ENCODE measurements at regions not wholly inside any gene's neighbourhood (a gene's known extent, or its start where the extent isn't known, plus 50 kb on each side); places are given as distances from the start of the nearest gene placed in this dataset.

DNA sequence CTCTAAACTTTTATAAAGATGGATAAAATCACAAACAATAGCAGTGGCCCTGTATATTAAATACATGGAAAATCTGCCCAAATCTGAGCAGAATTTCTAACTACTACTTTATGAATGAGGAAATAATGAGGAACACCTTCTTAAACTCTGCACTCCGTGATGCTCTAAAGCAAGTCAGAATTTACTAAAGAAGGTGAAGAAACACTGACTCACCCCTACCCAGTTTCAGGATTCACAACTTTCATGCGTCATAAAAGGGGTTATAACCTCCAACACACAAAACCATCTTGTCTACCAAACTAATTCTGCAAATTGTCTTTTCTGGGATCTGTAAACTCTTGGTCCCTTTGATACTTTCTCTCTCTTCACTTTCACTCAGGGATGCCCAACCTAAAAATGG lies 561.1 kb upstream of the ACO1 start:
- H3K4me1 ChIP-seq (ENCODE audit: control insufficient read depth, insufficient read depth, low read length), result no peaks in the 10 kb centered on the region
- DNase-seq (ENCODE audit: low read depth, low spot score) (no peak), ATAC-seq (no peak)
- H3K36me3 ChIP-seq (ENCODE audit: control insufficient read depth, insufficient read depth, low read length), result no peaks in the 10 kb centered on the region
- no peak overlapping the region for H3K27ac ChIP-seq (ENCODE audit: low read length)
- POLR2A ChIA-PET, result no interaction called here
- CTCF ChIA-PET, result no interaction called here
- no peak for TF ChIP-seq TCF7L2 (IDR thresholded peaks at IDR 0.05; ENCODE audit: low read depth, low read length)
- TF ChIP-seq SIN3A (IDR thresholded peaks at IDR 0.05; ENCODE audit: borderline replicate concordance, insufficient read depth, low read depth, low read length), result no peak
- no peak for TF ChIP-seq POLR2AphosphoS5 (IDR thresholded peaks at IDR 0.05; ENCODE audit: low read depth, low read length)
- no TSS peak for BruUV-seq (replicated peaks)
- intact Hi-C loops (cut with micrococcal nuclease; ENCODE audit: unreplicated experiment) (no loop called here), in situ Hi-C loops (cut with HindIII; ENCODE audit: low pct_unique_long_range_greater_than_20kb, low sequenced_read_pairs) (no loop called here)
- H3K27me3 ChIP-seq (ENCODE audit: control insufficient read depth, insufficient read depth, low read length), result no peaks in the 10 kb centered on the region
- H3K9me3 ChIP-seq (ENCODE audit: control insufficient read depth, insufficient read depth, low read depth, low read length), result no peaks in the 10 kb centered on the region
- no peak overlapping the region for H3K4me3 ChIP-seq (ENCODE audit: low read depth in 2 of 2, low read length in 2 of 2)

DNA sequence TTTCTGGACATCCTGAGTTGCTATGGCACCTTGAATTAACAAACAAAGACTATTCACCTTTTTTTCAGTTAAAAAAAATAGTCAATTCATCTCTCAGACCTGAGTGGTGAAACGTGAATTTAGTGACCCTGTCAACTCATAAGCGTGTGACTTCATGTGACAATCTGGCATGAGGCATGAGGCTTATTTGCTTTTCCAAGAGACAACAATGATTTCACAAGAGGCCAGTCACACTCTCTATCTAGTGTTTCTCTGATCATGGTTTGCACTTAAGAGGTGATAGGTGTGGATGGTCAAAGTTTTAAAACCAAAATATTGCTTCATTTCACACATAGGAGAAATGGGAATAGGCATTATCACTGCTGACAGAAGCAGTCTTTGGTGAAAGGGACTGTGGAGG lies 559.6 kb upstream of the ACO1 start:
- H3K4me1 ChIP-seq (ENCODE audit: control insufficient read depth, insufficient read depth, low read length), result no peaks in the 10 kb centered on the region
- no peak overlapping the region for H3K4me3 ChIP-seq (ENCODE audit: low read depth in 2 of 2, low read length in 2 of 2)
- TF ChIP-seq SIN3A (IDR thresholded peaks at IDR 0.05; ENCODE audit: borderline replicate concordance, insufficient read depth, low read depth, low read length) (no peak), TCF7L2 (IDR thresholded peaks at IDR 0.05; ENCODE audit: low read depth, low read length) (no peak)
- TF ChIP-seq, protein P1, sequence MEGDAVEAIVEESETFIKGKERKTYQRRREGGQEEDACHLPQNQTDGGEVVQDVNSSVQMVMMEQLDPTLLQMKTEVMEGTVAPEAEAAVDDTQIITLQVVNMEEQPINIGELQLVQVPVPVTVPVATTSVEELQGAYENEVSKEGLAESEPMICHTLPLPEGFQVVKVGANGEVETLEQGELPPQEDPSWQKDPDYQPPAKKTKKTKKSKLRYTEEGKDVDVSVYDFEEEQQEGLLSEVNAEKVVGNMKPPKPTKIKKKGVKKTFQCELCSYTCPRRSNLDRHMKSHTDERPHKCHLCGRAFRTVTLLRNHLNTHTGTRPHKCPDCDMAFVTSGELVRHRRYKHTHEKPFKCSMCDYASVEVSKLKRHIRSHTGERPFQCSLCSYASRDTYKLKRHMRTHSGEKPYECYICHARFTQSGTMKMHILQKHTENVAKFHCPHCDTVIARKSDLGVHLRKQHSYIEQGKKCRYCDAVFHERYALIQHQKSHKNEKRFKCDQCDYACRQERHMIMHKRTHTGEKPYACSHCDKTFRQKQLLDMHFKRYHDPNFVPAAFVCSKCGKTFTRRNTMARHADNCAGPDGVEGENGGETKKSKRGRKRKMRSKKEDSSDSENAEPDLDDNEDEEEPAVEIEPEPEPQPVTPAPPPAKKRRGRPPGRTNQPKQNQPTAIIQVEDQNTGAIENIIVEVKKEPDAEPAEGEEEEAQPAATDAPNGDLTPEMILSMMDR (IDR thresholded peaks at IDR 0.05), result no peak
- TF ChIP-seq, protein P2, sequence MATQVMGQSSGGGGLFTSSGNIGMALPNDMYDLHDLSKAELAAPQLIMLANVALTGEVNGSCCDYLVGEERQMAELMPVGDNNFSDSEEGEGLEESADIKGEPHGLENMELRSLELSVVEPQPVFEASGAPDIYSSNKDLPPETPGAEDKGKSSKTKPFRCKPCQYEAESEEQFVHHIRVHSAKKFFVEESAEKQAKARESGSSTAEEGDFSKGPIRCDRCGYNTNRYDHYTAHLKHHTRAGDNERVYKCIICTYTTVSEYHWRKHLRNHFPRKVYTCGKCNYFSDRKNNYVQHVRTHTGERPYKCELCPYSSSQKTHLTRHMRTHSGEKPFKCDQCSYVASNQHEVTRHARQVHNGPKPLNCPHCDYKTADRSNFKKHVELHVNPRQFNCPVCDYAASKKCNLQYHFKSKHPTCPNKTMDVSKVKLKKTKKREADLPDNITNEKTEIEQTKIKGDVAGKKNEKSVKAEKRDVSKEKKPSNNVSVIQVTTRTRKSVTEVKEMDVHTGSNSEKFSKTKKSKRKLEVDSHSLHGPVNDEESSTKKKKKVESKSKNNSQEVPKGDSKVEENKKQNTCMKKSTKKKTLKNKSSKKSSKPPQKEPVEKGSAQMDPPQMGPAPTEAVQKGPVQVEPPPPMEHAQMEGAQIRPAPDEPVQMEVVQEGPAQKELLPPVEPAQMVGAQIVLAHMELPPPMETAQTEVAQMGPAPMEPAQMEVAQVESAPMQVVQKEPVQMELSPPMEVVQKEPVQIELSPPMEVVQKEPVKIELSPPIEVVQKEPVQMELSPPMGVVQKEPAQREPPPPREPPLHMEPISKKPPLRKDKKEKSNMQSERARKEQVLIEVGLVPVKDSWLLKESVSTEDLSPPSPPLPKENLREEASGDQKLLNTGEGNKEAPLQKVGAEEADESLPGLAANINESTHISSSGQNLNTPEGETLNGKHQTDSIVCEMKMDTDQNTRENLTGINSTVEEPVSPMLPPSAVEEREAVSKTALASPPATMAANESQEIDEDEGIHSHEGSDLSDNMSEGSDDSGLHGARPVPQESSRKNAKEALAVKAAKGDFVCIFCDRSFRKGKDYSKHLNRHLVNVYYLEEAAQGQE (IDR thresholded peaks at IDR 0.05; ENCODE audit: insufficient read depth in 1 of 2, low read depth in 2 of 2, low read length in 1 of 2), result no peak
- ChIA-PET POLR2A (no interaction called here), CTCF (no interaction called here)
- BruUV-seq (replicated peaks), result no TSS peak
- in situ Hi-C loops (cut with HindIII; ENCODE audit: low pct_unique_long_range_greater_than_20kb, low sequenced_read_pairs), result no loop called here
- ATAC-seq, result no peak
- H3K9me3 ChIP-seq (ENCODE audit: control insufficient read depth, insufficient read depth, low read depth, low read length), result no peaks in the 10 kb centered on the region
- H3K27ac ChIP-seq (ENCODE audit: low read length), result no peak overlapping the region
- intact Hi-C loops (cut with micrococcal nuclease; ENCODE audit: unreplicated experiment), result no loop called here
- no peak for DNase-seq (ENCODE audit: low read depth, low spot score)
- no peaks in the 10 kb centered on the region for H3K27me3 ChIP-seq (ENCODE audit: control insufficient read depth, insufficient read depth, low read length)
- no peaks in the 10 kb centered on the region for H3K36me3 ChIP-seq (ENCODE audit: control insufficient read depth, insufficient read depth, low read length)

DNA sequence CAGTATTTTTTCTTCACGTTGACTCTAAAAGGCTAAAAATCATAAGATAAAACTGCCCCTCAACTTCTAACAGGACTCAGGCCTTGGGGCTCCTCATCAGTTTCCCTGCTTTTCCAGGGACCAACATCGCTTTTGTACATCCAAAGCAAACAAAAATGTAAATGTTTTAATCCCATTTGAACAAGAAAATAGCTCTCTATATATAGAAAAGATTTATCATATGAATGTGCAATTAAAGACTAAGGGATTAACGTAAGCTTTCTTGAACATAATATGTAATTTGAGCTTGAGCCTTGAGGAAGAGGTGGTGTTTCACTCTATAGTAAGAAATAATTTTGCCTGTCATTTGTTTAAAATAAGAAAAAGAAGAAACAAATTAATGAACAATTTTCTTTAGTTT lies 547.2 kb upstream of the ACO1 start:
- BruUV-seq (replicated peaks), result no TSS peak
- ATAC-seq (no peak), DNase-seq (ENCODE audit: low read depth, low spot score) (no peak)
- H3K27me3 ChIP-seq (ENCODE audit: control insufficient read depth, insufficient read depth, low read length), result no peaks in the 10 kb centered on the region
- no peaks in the 10 kb centered on the region for H3K36me3 ChIP-seq (ENCODE audit: control insufficient read depth, insufficient read depth, low read length)
- in situ Hi-C loops (cut with HindIII; ENCODE audit: low pct_unique_long_range_greater_than_20kb, low sequenced_read_pairs) (no loop called here), intact Hi-C loops (cut with micrococcal nuclease; ENCODE audit: unreplicated experiment) (no loop called here)
- H3K27ac ChIP-seq (ENCODE audit: low read length), result no peak overlapping the region
- TF ChIP-seq SIN3A (IDR thresholded peaks at IDR 0.05; ENCODE audit: borderline replicate concordance, insufficient read depth, low read depth, low read length), result no peak
- TF ChIP-seq, protein P2 (IDR thresholded peaks at IDR 0.05; ENCODE audit: insufficient read depth in 1 of 2, low read depth in 2 of 2, low read length in 1 of 2), result no peak
- no peak overlapping the region for H3K4me3 ChIP-seq (ENCODE audit: low read depth in 2 of 2, low read length in 2 of 2)
- no peaks in the 10 kb centered on the region for H3K9me3 ChIP-seq (ENCODE audit: control insufficient read depth, insufficient read depth, low read depth, low read length)
- ChIA-PET CTCF (no interaction called here), POLR2A (no interaction called here)
- H3K4me1 ChIP-seq (ENCODE audit: control insufficient read depth, insufficient read depth, low read length), result no peaks in the 10 kb centered on the region
